AG09319 (cell line): ENCODE measurements at regions not wholly inside any gene's neighbourhood (a gene's known extent, or its start where the extent isn't known, plus 50 kb on each side); places are given as distances from the start of the nearest gene placed in this dataset.

ENCODE experiments used
- DNase-seq: peaks from one replicate; pipeline ENCODE4 v3.0.0-alpha.2; 2010; ENCODE audit warnings: low read depth; ENCODE audit errors: extremely low read depth
- CTCF ChIP-seq: IDR thresholded peaks from 2 replicates; pipeline ENCODE4 v1.5.1; 2011; ENCODE audit warnings: low read depth, mild to moderate bottlenecking, inconsistent platforms, low read length, moderate library complexity

GRCh38 chr9:78595200-78595945 lies 298.4 kb downstream of the PSAT1 start:
- no peak for TF ChIP-seq CTCF
- DNase-seq: no peak

GRCh38 chr9:78596346-78596745 lies 299.4 kb downstream of the PSAT1 start:
- TF ChIP-seq CTCF: no peak
- DNase-seq: no peak

- no peak for DNase-seq
- TF ChIP-seq CTCF: no peak
Measured at GRCh38 chr9:78598120-78598519, 301.2 kb downstream of the PSAT1 start.

- TF ChIP-seq CTCF: no peak
- DNase-seq: no peak
Measured at GRCh38 chr9:78599926-78600325, 303.0 kb downstream of the PSAT1 start.

- TF ChIP-seq CTCF: peak; percentile 80
- DNase-seq: no peak
Measured at GRCh38 chr9:78601957-78602565, 305.1 kb downstream of the PSAT1 start.

- DNase-seq: no peak
- no peak for TF ChIP-seq CTCF
Measured at GRCh38 chr9:78605041-78606000, 308.4 kb downstream of the PSAT1 start.
